ENCODE measurements at regions not wholly inside any gene's neighbourhood (a gene's known extent, or its start where the extent isn't known, plus 50 kb on each side); places are given as distances from the start of the nearest gene placed in this dataset.

DNA sequence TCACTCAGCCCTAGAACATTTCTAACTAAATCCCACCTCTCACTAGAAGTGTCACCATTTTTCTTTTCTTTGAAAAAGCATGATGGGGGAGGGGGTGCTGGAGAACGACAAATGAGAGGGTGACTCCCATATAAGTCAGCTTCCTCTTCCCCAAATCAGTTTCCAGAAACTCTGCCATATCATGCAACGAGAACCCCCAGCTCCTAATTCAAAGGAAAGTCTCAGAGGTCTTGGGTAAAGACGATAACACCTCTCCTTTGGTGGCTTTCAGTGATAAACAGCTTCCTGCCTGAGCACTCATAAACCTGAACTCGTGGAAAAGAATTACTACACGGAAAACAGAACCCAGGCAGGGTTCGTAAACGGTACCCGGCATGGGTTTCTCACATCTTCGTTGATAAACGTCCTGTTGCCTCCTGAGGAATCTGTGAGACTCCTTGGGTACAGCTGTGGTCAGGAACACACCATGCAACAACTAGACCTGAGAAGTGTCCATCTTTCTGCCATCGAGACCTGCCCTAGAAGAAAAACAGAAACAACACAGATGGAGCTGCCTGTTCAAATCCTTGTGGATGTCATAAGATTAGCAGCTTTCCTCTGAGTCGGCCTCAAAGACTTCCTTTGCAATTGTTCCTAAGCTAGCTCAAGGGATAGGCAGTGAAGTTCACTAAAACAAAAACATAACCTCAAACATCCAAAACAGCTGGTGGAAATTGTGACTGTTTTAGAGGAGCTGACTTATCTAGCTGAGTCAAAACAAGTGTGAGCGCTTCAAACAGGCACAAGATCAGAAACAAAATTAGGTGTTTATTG lies 185.8 kb upstream of the PRDM1 start:
- TF ChIP-seq, protein P1, sequence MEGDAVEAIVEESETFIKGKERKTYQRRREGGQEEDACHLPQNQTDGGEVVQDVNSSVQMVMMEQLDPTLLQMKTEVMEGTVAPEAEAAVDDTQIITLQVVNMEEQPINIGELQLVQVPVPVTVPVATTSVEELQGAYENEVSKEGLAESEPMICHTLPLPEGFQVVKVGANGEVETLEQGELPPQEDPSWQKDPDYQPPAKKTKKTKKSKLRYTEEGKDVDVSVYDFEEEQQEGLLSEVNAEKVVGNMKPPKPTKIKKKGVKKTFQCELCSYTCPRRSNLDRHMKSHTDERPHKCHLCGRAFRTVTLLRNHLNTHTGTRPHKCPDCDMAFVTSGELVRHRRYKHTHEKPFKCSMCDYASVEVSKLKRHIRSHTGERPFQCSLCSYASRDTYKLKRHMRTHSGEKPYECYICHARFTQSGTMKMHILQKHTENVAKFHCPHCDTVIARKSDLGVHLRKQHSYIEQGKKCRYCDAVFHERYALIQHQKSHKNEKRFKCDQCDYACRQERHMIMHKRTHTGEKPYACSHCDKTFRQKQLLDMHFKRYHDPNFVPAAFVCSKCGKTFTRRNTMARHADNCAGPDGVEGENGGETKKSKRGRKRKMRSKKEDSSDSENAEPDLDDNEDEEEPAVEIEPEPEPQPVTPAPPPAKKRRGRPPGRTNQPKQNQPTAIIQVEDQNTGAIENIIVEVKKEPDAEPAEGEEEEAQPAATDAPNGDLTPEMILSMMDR (IDR thresholded peaks at IDR 0.05) = no peak
- DNase-seq = peak; percentile 63 to 85 (median 79)
- peak overlapping the region; percentile 74 to 90 for H3K4me3 Mint-ChIP-seq
- WGBS (ENCODE audit: insufficient coverage) = 3% methylated on average over 10 of the region's 13 CpGs
- H3K79me2 ChIP-seq (ENCODE audit: insufficient read depth, low read length) = no peaks in the 10 kb centered on the region
- H3K4me1 ChIP-seq (ENCODE audit: control insufficient read depth in 1 of 2, insufficient read depth in 2 of 2, low read length in 2 of 2) = peaks cover 14 to 15% of the 10 kb centered on the region in 2 donors
- peak overlapping the region in 1 of 2 donors; percentile 90 for H3K27ac ChIP-seq (ENCODE audit: low read depth in 1 of 2, low read length in 2 of 2)
- H3K9me3 ChIP-seq (replicated peaks in 1 of 2; ENCODE audit: control insufficient read depth in 1 of 2, insufficient read depth in 1 of 2, low read length in 2 of 2) = no peaks in the 10 kb centered on the region
- peaks cover 0 to 2% (median 0%) of the 10 kb centered on the region in 7 donors for H3K9me3 Mint-ChIP-seq
- peak overlapping the region; percentile 73 for H3K4me2 ChIP-seq (replicated peaks; ENCODE audit: extremely low read depth, low read length, poor library complexity, severe bottlenecking)
- H3K27me3 ChIP-seq (ENCODE audit: control insufficient read depth in 2 of 2, insufficient read depth in 2 of 2, low read length in 2 of 2) = no peaks in the 10 kb centered on the region
- H3K27me3 Mint-ChIP-seq (ENCODE audit: low read depth in 3 of 3) = peaks cover 0 to 2% (median 0%) of the 10 kb centered on the region in 3 donors
- H4K20me1 ChIP-seq (ENCODE audit: insufficient read depth, low read length) = no peaks in the 10 kb centered on the region
- H3K4me3 ChIP-seq (replicated peaks in 1 of 3; ENCODE audit: low read depth in 2 of 3, low read length in 3 of 3) = peak overlapping the region; percentile 36 to 71 (median 61)
- H3K9ac ChIP-seq (ENCODE audit: insufficient read depth, low read length, poor library complexity, severe bottlenecking) = peak overlapping the region; percentile 57
- H3K36me3 ChIP-seq (replicated peaks in 1 of 2; ENCODE audit: control insufficient read depth in 1 of 2, insufficient read depth in 2 of 2, low read length in 2 of 2) = no peaks in the 10 kb centered on the region
- peak overlapping the region; percentile 78 to 94 (median 91) for H3K27ac Mint-ChIP-seq
- intact Hi-C loops (cut with micrococcal nuclease) = no loop called here
- H3K36me3 Mint-ChIP-seq = peaks cover 0 to 3% of the 10 kb centered on the region in 2 donors
- peak overlapping the region; percentile 62 for H2AFZ ChIP-seq (ENCODE audit: insufficient read depth, low read depth, low read length, poor library complexity, severe bottlenecking)
- H3K4me1 Mint-ChIP-seq = peaks cover 14% of the 10 kb centered on the region

DNA sequence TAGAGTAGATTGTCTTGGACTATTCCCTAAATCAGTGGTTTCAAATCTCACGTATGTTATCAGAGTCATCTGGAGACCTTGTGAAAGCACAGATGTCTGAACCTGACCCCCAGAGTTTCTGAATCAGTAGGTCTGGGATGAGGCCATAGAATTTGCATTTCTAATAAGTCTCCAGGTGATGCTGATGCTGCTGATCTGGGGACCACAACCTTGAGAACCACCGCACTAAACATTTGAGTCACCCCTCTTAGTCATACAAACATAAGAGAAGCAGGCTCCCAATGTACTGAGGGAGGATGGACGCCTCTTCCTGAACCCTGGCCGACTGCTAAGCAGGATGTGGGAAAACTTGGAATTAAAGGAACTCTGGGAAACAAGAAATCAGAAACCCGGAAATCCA lies 187.8 kb upstream of the PRDM1 start:
- H3K4me3 ChIP-seq (replicated peaks in 1 of 3; ENCODE audit: low read depth in 2 of 3, low read length in 3 of 3) = no peak overlapping the region
- Mint-ChIP-seq H3K4me1 (peaks cover 26% of the 10 kb centered on the region), H3K27ac (no peak overlapping the region), H3K4me3 (no peak overlapping the region), H3K27me3 (ENCODE audit: low read depth in 3 of 3) (peaks cover 0 to 2% (median 0%) of the 10 kb centered on the region in 3 donors), H3K36me3 (peaks cover 0 to 3% of the 10 kb centered on the region in 2 donors), H3K9me3 (peaks cover 0 to 2% (median 0%) of the 10 kb centered on the region in 7 donors)
- no peaks in the 10 kb centered on the region for H3K27me3 ChIP-seq (ENCODE audit: control insufficient read depth in 2 of 2, insufficient read depth in 2 of 2, low read length in 2 of 2)
- H3K4me1 ChIP-seq (ENCODE audit: control insufficient read depth in 1 of 2, insufficient read depth in 2 of 2, low read length in 2 of 2) = peaks cover 19 to 20% of the 10 kb centered on the region in 2 donors
- no peak overlapping the region for H3K4me2 ChIP-seq (replicated peaks; ENCODE audit: extremely low read depth, low read length, poor library complexity, severe bottlenecking)
- no peaks in the 10 kb centered on the region for H3K79me2 ChIP-seq (ENCODE audit: insufficient read depth, low read length)
- H2AFZ ChIP-seq (ENCODE audit: insufficient read depth, low read depth, low read length, poor library complexity, severe bottlenecking) = no peak overlapping the region
- intact Hi-C loops (cut with micrococcal nuclease) = loop anchor here in 1 of 2 donors (10.0 kb wide), 1 partner anchor 103 kb away; no protein-coding TSS in a partner anchor
- DNase-seq = peak in 1 of 3 donors; percentile 33
- no peak overlapping the region for H3K27ac ChIP-seq (ENCODE audit: low read depth in 1 of 2, low read length in 2 of 2)
- H3K9ac ChIP-seq (ENCODE audit: insufficient read depth, low read length, poor library complexity, severe bottlenecking) = no peak overlapping the region
- no peaks in the 10 kb centered on the region for H3K36me3 ChIP-seq (replicated peaks in 1 of 2; ENCODE audit: control insufficient read depth in 1 of 2, insufficient read depth in 2 of 2, low read length in 2 of 2)
- 100% methylated on average over 1 of the region's 5 CpGs for WGBS (ENCODE audit: insufficient coverage)
- H3K9me3 ChIP-seq (replicated peaks in 1 of 2; ENCODE audit: control insufficient read depth in 1 of 2, insufficient read depth in 1 of 2, low read length in 2 of 2) = no peaks in the 10 kb centered on the region
- no peaks in the 10 kb centered on the region for H4K20me1 ChIP-seq (ENCODE audit: insufficient read depth, low read length)
- TF ChIP-seq, protein P1 (IDR thresholded peaks at IDR 0.05) = no peak
